ENCODE measurements at regions not wholly inside any gene's neighbourhood (a gene's known extent, or its start where the extent isn't known, plus 50 kb on each side); places are given as distances from the start of the nearest gene placed in this dataset.

DNA sequence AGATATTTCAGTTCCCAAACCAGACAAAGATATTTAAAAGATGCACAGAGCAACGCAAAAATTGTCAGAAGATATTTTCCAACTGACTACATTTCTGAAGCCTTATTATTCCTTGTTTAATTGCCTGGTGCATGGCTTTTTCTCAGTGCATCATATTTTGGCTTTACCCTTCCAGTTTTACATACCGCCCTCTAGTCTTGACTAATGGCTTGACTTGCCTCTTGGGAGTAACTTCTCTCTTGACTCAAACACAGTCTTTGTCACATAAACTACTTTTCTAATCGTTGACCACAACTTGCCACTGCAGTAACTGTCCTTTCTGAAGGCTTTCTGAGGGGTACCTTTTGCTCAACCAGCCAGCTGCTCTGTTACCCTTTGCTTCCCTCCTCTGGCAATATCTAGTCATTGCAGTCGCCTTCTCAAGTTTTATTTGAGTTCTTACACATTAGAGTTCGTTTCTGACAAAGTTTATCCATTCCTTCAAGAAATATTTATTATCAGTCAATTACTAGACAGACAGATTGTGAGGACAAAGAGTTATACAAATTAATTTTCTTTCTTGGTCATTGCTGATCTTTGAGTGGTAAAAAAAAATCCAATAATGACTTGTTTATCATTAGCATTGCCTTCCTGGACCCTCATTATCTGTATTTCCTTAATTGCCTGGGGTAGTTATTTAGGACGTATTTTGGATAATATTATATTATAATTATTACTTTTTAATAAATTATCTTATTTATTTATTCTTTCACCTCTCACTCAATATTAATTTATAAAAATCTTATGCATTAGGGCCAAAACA, 506.9 kb upstream of the PCDH10 start:
- no peak for TF ChIP-seq ZNF841 (CRISPR knock-in tag; IDR thresholded peaks at IDR 0.05; ENCODE audit: borderline replicate concordance)
- TF ChIP-seq ZFX (CRISPR knock-in tag; IDR thresholded peaks at IDR 0.05; ENCODE audit: low read depth), result no peak

All from HepG2 (cell line).